ENCODE measurements at regions not wholly inside any gene's neighbourhood (a gene's known extent, or its start where the extent isn't known, plus 50 kb on each side); places are given as distances from the start of the nearest gene placed in this dataset.

GRCh38 chr9:27659571-27659970 is 86.3 kb upstream of the C9orf72 start:
- 52 to 69% methylated on average over 3 of the region's 3 CpGs for WGBS, 2 donors
- Histone ChIP-seq H3K27ac (no peak overlapping the region), H3K27me3 (no peaks in the 10 kb centered on the region), H3K4me1 (peaks cover 0 to 9% (median 0%) of the 10 kb centered on the region in 3 donors), H3K4me3 (no peak overlapping the region), H3K36me3 (no peaks in the 10 kb centered on the region), H3K9me3 (no peaks in the 10 kb centered on the region)
- no peak for TF ChIP-seq POLR2A (IDR thresholded peaks at IDR 0.05)
- TF ChIP-seq CTCF (IDR thresholded peaks at IDR 0.05): no peak
- intact Hi-C loops (cut with DNase I): no loop called here
- DNase-seq: no peak

- WGBS, 2 donors: 85 to 97% methylated on average over 4 of the region's 4 CpGs
- TF ChIP-seq CTCF (IDR thresholded peaks at IDR 0.05) (no peak), POLR2A (IDR thresholded peaks at IDR 0.05) (no peak)
Observed at GRCh38 chr9:27660148-27660547, 86.9 kb upstream of the C9orf72 start.

DNA sequence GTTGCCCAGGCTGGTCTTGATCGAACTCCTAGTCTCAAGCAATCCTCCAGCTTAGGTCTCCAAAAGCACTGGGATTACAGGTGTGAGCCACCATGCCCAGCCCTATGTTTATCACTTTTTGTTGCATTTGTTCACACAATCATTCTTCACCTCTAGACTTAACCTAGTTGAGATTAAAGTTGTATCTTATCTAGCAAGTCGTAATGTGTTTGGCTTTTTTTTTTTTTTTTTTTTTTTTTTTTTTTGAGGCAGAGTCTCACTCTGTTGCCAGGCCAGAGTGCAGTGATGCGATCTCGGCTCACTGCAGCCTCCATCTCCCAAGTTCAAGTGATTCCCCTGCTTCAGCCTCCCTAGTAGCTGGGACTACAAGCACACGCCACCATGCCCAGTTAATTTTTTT is 90.2 kb upstream of the C9orf72 start:
- Histone ChIP-seq H3K27ac (no peak overlapping the region), H3K9me3 (no peaks in the 10 kb centered on the region), H3K27me3 (no peaks in the 10 kb centered on the region), H3K4me3 (no peak overlapping the region), H3K4me1 (no peaks in the 10 kb centered on the region), H3K36me3 (no peaks in the 10 kb centered on the region)
- WGBS, 2 donors: 81 to 87% methylated on average over 5 of the region's 5 CpGs
- intact Hi-C loops (cut with DNase I): no loop called here
- DNase-seq: no peak
- TF ChIP-seq CTCF (IDR thresholded peaks at IDR 0.05) (no peak), POLR2A (IDR thresholded peaks at IDR 0.05) (no peak)

More at GRCh38 chr9:27660148-27660547, 86.9 kb upstream of the C9orf72 start:
- DNase-seq: no peak
- Histone ChIP-seq H3K27me3 (no peaks in the 10 kb centered on the region), H3K9me3 (no peaks in the 10 kb centered on the region), H3K4me3 (no peak overlapping the region), H3K4me1 (peaks cover 0 to 3% (median 0%) of the 10 kb centered on the region in 3 donors), H3K27ac (no peak overlapping the region), H3K36me3 (no peaks in the 10 kb centered on the region)
- intact Hi-C loops (cut with DNase I): no loop called here

DNA sequence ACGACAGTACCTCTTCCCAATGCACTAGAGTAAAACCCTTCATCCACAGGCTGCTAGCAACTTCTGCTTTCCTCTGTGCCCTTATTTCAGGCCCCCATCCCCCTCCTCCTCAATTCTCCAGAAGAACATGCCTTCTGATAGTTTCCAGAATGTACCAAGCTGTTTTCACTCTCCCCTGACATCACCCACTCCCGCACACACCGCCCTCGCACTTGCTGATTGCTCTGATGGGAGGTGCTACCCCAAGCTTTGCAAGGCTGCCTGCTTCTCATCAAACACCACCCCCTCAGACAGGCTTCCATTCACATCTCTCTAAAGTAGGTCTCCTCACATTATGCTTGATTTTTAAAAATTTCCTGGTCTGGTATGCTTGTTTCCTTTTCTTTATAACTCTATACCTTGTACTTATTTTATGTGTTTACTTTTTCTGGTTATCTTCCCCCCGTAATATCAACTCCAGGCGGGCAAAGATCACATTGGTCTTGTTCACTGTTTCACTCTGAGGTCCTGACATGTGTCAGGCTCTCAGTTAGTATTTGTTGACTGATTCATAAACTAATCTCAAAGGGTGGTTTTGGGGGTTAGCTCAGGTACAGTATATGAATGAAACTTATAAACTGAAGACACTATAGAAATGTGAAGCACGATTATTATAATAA is 91.0 kb upstream of the C9orf72 start:
- DNase-seq: no peak
- no peaks in the 10 kb centered on the region for H3K4me1 ChIP-seq
- H3K27ac ChIP-seq: no peak overlapping the region
- no peaks in the 10 kb centered on the region for H3K9me3 ChIP-seq
- H3K36me3 ChIP-seq: no peaks in the 10 kb centered on the region
- no peak overlapping the region for H3K4me3 ChIP-seq
- intact Hi-C loops (cut with DNase I): no loop called here
- no peaks in the 10 kb centered on the region for H3K27me3 ChIP-seq
- no peak for TF ChIP-seq POLR2A (IDR thresholded peaks at IDR 0.05)
- TF ChIP-seq CTCF (IDR thresholded peaks at IDR 0.05): no peak
- 66 to 73% methylated on average over 7 of the region's 7 CpGs for WGBS, 2 donors

DNA sequence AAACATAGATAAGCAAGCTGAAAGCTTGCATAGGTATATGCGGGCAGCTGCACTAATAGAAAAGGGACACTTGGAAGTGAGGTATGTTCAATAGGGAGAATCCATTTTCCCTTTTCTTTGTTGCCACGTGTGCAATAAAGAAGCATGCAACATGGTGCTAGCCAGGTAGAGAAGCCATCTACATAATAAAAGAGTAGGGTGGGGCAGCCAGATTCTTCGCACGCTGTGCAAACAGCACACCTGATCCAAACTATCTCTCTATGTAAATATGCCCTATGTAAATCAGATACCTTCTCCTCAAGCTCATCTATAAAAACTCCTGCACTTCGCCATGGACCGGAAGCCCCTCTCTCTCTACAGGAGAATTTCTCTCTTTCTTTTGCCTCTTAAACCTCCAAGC is 91.9 kb upstream of the C9orf72 start:
- intact Hi-C loops (cut with DNase I): no loop called here
- Histone ChIP-seq H3K27ac (no peak overlapping the region), H3K27me3 (no peaks in the 10 kb centered on the region), H3K4me3 (no peak overlapping the region), H3K36me3 (no peaks in the 10 kb centered on the region), H3K9me3 (no peaks in the 10 kb centered on the region), H3K4me1 (no peaks in the 10 kb centered on the region)
- no peak for TF ChIP-seq POLR2A (IDR thresholded peaks at IDR 0.05)
- 58 to 60% methylated on average over 6 of the region's 6 CpGs for WGBS, 2 donors
- DNase-seq: no peak

GRCh38 chr9:27668280-27668679 is 95.0 kb upstream of the C9orf72 start:
- TF ChIP-seq CTCF (IDR thresholded peaks at IDR 0.05): no peak
- no peak for TF ChIP-seq POLR2A (IDR thresholded peaks at IDR 0.05)
- Histone ChIP-seq H3K36me3 (no peaks in the 10 kb centered on the region), H3K4me3 (no peak overlapping the region), H3K27me3 (no peaks in the 10 kb centered on the region), H3K9me3 (no peaks in the 10 kb centered on the region), H3K4me1 (peaks cover 0 to 12% (median 0%) of the 10 kb centered on the region in 3 donors), H3K27ac (no peak overlapping the region)
- no peak for DNase-seq
- intact Hi-C loops (cut with DNase I): no loop called here
